Adrenal gland (tissue), 5 donors: ENCODE measurements at regions not wholly inside any gene's neighbourhood (a gene's known extent, or its start where the extent isn't known, plus 50 kb on each side); places are given as distances from the start of the nearest gene placed in this dataset.

Experiments used
- POLR2A ChIP-seq, 2 donors: fragments of 450-650 bp; IDR thresholded peaks; one replicate each; pipeline ENCODE4 v1.6.1; 2017; ENCODE audit warnings: antibody characterized with exemption in 2 of 2, mild to moderate bottlenecking in 2 of 2, moderate library complexity in 1 of 2
- TF ChIP-seq, protein P1 (sequence below), 6 experiments: fragments of 450-650 bp in 4 of 6; fragments of 200-600 bp in 2 of 6; sonication (generic) in 1 of 6; IDR thresholded peaks; 1 replicate in 5 of 6; 2 replicates in 1 of 6; pipeline versions ENCODE4 v1.5.1 to v1.8.0; 2016 to 2021; ENCODE audit warnings: antibody characterized with exemption in 6 of 6, mild to moderate bottlenecking in 2 of 6, moderate library complexity in 1 of 6
- donor health status: DM: no; HTN: no; CAD: no.

DNA sequence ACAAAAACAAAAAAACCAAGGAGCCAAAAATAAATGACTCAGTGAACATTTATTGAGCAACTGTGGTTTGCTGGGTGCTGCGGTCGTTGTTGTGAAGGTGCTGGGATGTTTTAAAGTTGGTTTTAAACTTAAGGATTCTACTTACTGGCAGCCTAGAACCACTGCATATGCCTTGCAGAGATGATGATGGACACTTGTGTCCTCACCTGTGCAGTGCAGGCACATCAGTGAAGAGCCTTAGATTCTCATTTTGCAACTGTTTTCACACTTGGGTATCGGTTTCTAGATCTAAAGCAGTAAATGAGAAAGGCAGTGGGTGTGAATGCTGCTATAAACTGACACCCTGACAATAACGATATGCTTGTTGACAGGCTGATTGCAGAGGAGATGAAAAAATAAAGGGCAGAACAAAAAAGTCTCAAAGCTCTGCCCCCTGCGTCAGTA lies 68.8 kb downstream of the UTRN start:
- TF ChIP-seq, protein P1, sequence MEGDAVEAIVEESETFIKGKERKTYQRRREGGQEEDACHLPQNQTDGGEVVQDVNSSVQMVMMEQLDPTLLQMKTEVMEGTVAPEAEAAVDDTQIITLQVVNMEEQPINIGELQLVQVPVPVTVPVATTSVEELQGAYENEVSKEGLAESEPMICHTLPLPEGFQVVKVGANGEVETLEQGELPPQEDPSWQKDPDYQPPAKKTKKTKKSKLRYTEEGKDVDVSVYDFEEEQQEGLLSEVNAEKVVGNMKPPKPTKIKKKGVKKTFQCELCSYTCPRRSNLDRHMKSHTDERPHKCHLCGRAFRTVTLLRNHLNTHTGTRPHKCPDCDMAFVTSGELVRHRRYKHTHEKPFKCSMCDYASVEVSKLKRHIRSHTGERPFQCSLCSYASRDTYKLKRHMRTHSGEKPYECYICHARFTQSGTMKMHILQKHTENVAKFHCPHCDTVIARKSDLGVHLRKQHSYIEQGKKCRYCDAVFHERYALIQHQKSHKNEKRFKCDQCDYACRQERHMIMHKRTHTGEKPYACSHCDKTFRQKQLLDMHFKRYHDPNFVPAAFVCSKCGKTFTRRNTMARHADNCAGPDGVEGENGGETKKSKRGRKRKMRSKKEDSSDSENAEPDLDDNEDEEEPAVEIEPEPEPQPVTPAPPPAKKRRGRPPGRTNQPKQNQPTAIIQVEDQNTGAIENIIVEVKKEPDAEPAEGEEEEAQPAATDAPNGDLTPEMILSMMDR (IDR thresholded peaks at IDR 0.05): no peak
- no peak for TF ChIP-seq POLR2A (IDR thresholded peaks at IDR 0.05)
